Liver (tissue), 8 donors: ENCODE measurements at regions not wholly inside any gene's neighbourhood (a gene's known extent, or its start where the extent isn't known, plus 50 kb on each side); places are given as distances from the start of the nearest gene placed in this dataset.

Source experiments
- DNase-seq: peaks from one replicate; pipeline ENCODE4 v3.0.0-alpha.2; 2017; ENCODE audit warnings: low spot score
- H3K27ac ChIP-seq, 2 donors: one replicate each; pipeline ENCODE4 v1.7.0; 2013; ENCODE audit warnings: inconsistent platforms in 2 of 2, low read length in 2 of 2, control low read depth in 1 of 2, low read depth in 1 of 2, mild to moderate bottlenecking in 1 of 2
- H3K27me3 ChIP-seq, 4 donors: one replicate each; pipeline versions ENCODE4 v1.6.1 to v1.7.0; 2013; ENCODE audit warnings: low read length in 3 of 4, inconsistent platforms in 1 of 4, mild to moderate bottlenecking in 1 of 4, moderate library complexity in 1 of 4; ENCODE audit not compliant: control insufficient read depth in 4 of 4, insufficient read depth in 4 of 4
- H3K36me3 ChIP-seq, 4 donors: one replicate each; pipeline versions ENCODE4 v1.6.1 to v1.7.0; 2013; ENCODE audit warnings: low read length in 3 of 4, mild to moderate bottlenecking in 3 of 4, low read depth in 1 of 4, moderate library complexity in 1 of 4; ENCODE audit not compliant: control insufficient read depth in 4 of 4, insufficient read depth in 3 of 4
- H3K4me1 ChIP-seq, 4 donors: one replicate each; pipeline versions ENCODE4 v1.6.1 to v1.7.0; 2013; ENCODE audit warnings: low read length in 3 of 4, mild to moderate bottlenecking in 3 of 4, moderate library complexity in 1 of 4; ENCODE audit not compliant: control insufficient read depth in 4 of 4, insufficient read depth in 4 of 4
- H3K4me3 ChIP-seq, 3 donors: one replicate each; pipeline versions ENCODE4 v1.6.1 to v1.7.0; 2013; ENCODE audit warnings: low read length in 3 of 3, control low read depth in 1 of 3, low read depth in 1 of 3, mild to moderate bottlenecking in 1 of 3
- H3K9ac ChIP-seq, 2 donors: one replicate each; pipeline ENCODE4 v1.7.0; 2013; ENCODE audit warnings: low read length in 2 of 2, mild to moderate bottlenecking in 2 of 2, moderate library complexity in 2 of 2, control low read depth in 1 of 2, low read depth in 1 of 2
- H3K9me3 ChIP-seq, 4 donors: one replicate each; pipeline versions ENCODE4 v1.6.1 to v1.7.0; 2013; ENCODE audit warnings: low read length in 3 of 4; ENCODE audit not compliant: control insufficient read depth in 4 of 4
- ATF3 ChIP-seq: IDR thresholded peaks from 2 replicates; pipeline ENCODE4 v1.6.1; 2016; ENCODE audit warnings: antibody characterized with exemption
- CTCF ChIP-seq: fragments of 150-350 bp; IDR thresholded peaks from 2 replicates; pipeline ENCODE4 v1.5.1; 2017; ENCODE audit warnings: improper control_type of control experiment, low read depth, low read length; ENCODE audit not compliant: missing input control
- EGR1 ChIP-seq, 2 donors: IDR thresholded peaks; 2 replicates each; pipeline ENCODE4 v1.6.1; 2016 to 2018; ENCODE audit warnings: antibody characterized with exemption in 2 of 2, low read depth in 2 of 2
- FOXA1 ChIP-seq: IDR thresholded peaks from 2 replicates; pipeline ENCODE4 v1.6.1; 2016; ENCODE audit warnings: antibody characterized with exemption
- FOXA2 ChIP-seq: IDR thresholded peaks from 2 replicates; pipeline ENCODE4 v1.6.1; 2016; ENCODE audit warnings: antibody characterized with exemption
- GABPA ChIP-seq, 2 donors: IDR thresholded peaks in 1 of 2; conservative IDR thresholded peaks in 1 of 2; 2 replicates each; pipeline ENCODE4 v1.6.1; 2016; ENCODE audit warnings: antibody characterized with exemption in 2 of 2, mild to moderate bottlenecking in 1 of 2, moderate library complexity in 1 of 2
- HNF4A ChIP-seq, 2 donors: conservative IDR thresholded peaks; 2 replicates each; pipeline ENCODE4 v1.6.1; 2016; ENCODE audit warnings: antibody characterized with exemption in 2 of 2, mild to moderate bottlenecking in 2 of 2
- HNF4G ChIP-seq: IDR thresholded peaks from 2 replicates; pipeline ENCODE4 v1.6.1; 2016; ENCODE audit warnings: antibody characterized with exemption
- JUND ChIP-seq, 2 donors: IDR thresholded peaks; 2 replicates each; pipeline ENCODE4 v1.6.1; 2016; ENCODE audit warnings: antibody characterized with exemption in 2 of 2
- MAX ChIP-seq: IDR thresholded peaks from 2 replicates; pipeline ENCODE4 v1.6.1; 2016; ENCODE audit warnings: antibody characterized with exemption
- NR2F2 ChIP-seq: IDR thresholded peaks from 2 replicates; pipeline ENCODE4 v1.6.1; 2016; ENCODE audit warnings: antibody characterized with exemption
- RAD21 ChIP-seq, 2 donors: IDR thresholded peaks; 2 replicates each; pipeline ENCODE4 v1.6.1; 2016; ENCODE audit warnings: antibody characterized with exemption in 2 of 2, mild to moderate bottlenecking in 2 of 2
- REST ChIP-seq: IDR thresholded peaks from 2 replicates; pipeline ENCODE4 v1.6.1; 2016; ENCODE audit warnings: antibody characterized with exemption, mild to moderate bottlenecking
- RXRA ChIP-seq, 2 donors: IDR thresholded peaks; 2 replicates each; pipeline ENCODE4 v1.6.1; 2017 to 2018; ENCODE audit warnings: antibody characterized with exemption in 2 of 2, mild to moderate bottlenecking in 1 of 2
- SP1 ChIP-seq: IDR thresholded peaks from 2 replicates; pipeline ENCODE4 v1.6.1; 2018; ENCODE audit warnings: antibody characterized with exemption, mild to moderate bottlenecking
- TAF1 ChIP-seq: conservative IDR thresholded peaks from 2 replicates; pipeline ENCODE4 v1.6.1; 2016; ENCODE audit warnings: antibody characterized with exemption, mild to moderate bottlenecking
- YY1 ChIP-seq: IDR thresholded peaks from 2 replicates; pipeline ENCODE4 v1.6.1; 2016; ENCODE audit warnings: antibody characterized with exemption, mild to moderate bottlenecking
- ZBTB33 ChIP-seq: IDR thresholded peaks from 2 replicates; pipeline ENCODE4 v1.6.1; 2016; ENCODE audit warnings: antibody characterized with exemption
- WGBS: extraction: QIAGEN DNeasy Blood & Tissue Kit; methylation state at CpG from one replicate; pipeline ENCODE4 v1.1.7; 2013; 5-methylcytosine and 5-hydroxymethylcytosine counted together
- donor health status: healthy.
- donor health status: healthy.
- donor health status: healthy.
- donor health status: healthy.
- donor health status: healthy.

- no peak for TF ChIP-seq MAX
- no peak for TF ChIP-seq ATF3
Observed at GRCh38 chr5:92002721-92003274, 619.7 kb upstream of the ARRDC3 start (continued).

- no peak overlapping the region for H3K27ac ChIP-seq
- no peaks in the 10 kb centered on the region for H3K27me3 ChIP-seq
- no peak for DNase-seq
- no peaks in the 10 kb centered on the region for H3K4me1 ChIP-seq
- no peaks in the 10 kb centered on the region for H3K9me3 ChIP-seq
- 69% methylated on average over 3 of the region's 3 CpGs for WGBS
- TF ChIP-seq RAD21 (IDR thresholded peaks at IDR 0.05): no peak
- TF ChIP-seq FOXA1: no peak
- no peak for TF ChIP-seq CTCF
- TF ChIP-seq YY1: no peak
- no peak for TF ChIP-seq HNF4A (conservative IDR thresholded peaks at IDR 0.05)
- no peak for TF ChIP-seq SP1
- no peak for TF ChIP-seq FOXA2
- no peak for TF ChIP-seq TAF1
- TF ChIP-seq NR2F2: no peak
- no peak for TF ChIP-seq GABPA (IDR thresholded peaks at IDR 0.05 in 1 of 2, conservative IDR thresholded peaks at IDR 0.05 in 1 of 2)
- TF ChIP-seq EGR1 (IDR thresholded peaks at IDR 0.05; ENCODE audit: low read depth in 2 of 2): no peak
- TF ChIP-seq HNF4G: no peak
- TF ChIP-seq JUND (IDR thresholded peaks at IDR 0.05): no peak
- TF ChIP-seq ATF3: no peak
- TF ChIP-seq MAX: no peak
- TF ChIP-seq RXRA (IDR thresholded peaks at IDR 0.05): no peak
- TF ChIP-seq ZBTB33: no peak
- no peak for TF ChIP-seq REST
- no peak overlapping the region for H3K4me3 ChIP-seq
- H3K36me3 ChIP-seq: no peaks in the 10 kb centered on the region
- no peak overlapping the region for H3K9ac ChIP-seq
Observed at GRCh38 chr5:91998774-91999173, 615.7 kb upstream of the ARRDC3 start.
